NB4 (cell line): ENCODE measurements at regions not wholly inside any gene's neighbourhood (a gene's known extent, or its start where the extent isn't known, plus 50 kb on each side); places are given as distances from the start of the nearest gene placed in this dataset.

Source experiments
- POLR2A ChIP-seq: IDR thresholded peaks from 2 replicates; pipeline ENCODE4 v1.6.1; 2011; ENCODE audit warnings: mild to moderate bottlenecking; ENCODE audit not compliant: insufficient read length; ENCODE audit errors: extremely low read depth
- TF ChIP-seq, protein P1 (sequence below): IDR thresholded peaks from one replicate; pipeline ENCODE4 v1.5.1; 2012; ENCODE audit warnings: low read depth, low read length
- TF ChIP-seq, protein P2 (sequence below): IDR thresholded peaks from 2 replicates; pipeline ENCODE4 v1.6.1; 2011; ENCODE audit warnings: low read depth, low read length

DNA sequence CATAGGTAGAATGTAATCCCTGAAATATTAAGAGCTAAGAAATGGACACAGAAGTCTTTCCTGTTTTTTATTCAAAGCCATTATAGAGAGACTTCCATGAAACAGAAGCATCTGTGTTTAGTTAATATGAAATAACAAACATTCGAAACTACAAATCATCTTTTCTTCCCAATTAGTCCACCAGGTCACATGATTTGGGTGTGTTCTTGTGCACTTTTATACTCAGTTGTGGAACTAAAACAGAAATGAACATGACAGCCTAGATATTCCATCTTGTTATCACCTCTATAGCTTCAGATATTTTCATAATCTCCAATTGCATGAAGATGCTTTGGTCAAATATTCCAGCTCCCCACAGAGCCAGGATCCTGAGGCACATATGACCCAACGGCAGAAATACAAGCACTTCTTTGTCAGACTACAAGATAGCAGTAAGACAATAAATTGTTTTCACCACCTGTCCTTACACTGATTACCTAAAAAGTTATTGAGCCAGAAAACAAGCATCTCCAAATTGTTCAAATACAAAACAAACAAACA lies 116.8 kb upstream of the BEND6 start:
- TF ChIP-seq POLR2A: no peak
- TF ChIP-seq, protein P1, sequence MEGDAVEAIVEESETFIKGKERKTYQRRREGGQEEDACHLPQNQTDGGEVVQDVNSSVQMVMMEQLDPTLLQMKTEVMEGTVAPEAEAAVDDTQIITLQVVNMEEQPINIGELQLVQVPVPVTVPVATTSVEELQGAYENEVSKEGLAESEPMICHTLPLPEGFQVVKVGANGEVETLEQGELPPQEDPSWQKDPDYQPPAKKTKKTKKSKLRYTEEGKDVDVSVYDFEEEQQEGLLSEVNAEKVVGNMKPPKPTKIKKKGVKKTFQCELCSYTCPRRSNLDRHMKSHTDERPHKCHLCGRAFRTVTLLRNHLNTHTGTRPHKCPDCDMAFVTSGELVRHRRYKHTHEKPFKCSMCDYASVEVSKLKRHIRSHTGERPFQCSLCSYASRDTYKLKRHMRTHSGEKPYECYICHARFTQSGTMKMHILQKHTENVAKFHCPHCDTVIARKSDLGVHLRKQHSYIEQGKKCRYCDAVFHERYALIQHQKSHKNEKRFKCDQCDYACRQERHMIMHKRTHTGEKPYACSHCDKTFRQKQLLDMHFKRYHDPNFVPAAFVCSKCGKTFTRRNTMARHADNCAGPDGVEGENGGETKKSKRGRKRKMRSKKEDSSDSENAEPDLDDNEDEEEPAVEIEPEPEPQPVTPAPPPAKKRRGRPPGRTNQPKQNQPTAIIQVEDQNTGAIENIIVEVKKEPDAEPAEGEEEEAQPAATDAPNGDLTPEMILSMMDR: no peak
- TF ChIP-seq, protein P2, sequence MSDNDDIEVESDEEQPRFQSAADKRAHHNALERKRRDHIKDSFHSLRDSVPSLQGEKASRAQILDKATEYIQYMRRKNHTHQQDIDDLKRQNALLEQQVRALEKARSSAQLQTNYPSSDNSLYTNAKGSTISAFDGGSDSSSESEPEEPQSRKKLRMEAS: no peak
